GM19099 (cell line): ENCODE measurements at regions not wholly inside any gene's neighbourhood (a gene's known extent, or its start where the extent isn't known, plus 50 kb on each side); places are given as distances from the start of the nearest gene placed in this dataset.

Experiments
- POLR2A ChIP-seq: IDR thresholded peaks from 3 replicates; pipeline ENCODE4 v1.6.1; 2011; ENCODE audit warnings: low read depth; ENCODE audit not compliant: insufficient read length; ENCODE audit errors: extremely low read depth

DNA sequence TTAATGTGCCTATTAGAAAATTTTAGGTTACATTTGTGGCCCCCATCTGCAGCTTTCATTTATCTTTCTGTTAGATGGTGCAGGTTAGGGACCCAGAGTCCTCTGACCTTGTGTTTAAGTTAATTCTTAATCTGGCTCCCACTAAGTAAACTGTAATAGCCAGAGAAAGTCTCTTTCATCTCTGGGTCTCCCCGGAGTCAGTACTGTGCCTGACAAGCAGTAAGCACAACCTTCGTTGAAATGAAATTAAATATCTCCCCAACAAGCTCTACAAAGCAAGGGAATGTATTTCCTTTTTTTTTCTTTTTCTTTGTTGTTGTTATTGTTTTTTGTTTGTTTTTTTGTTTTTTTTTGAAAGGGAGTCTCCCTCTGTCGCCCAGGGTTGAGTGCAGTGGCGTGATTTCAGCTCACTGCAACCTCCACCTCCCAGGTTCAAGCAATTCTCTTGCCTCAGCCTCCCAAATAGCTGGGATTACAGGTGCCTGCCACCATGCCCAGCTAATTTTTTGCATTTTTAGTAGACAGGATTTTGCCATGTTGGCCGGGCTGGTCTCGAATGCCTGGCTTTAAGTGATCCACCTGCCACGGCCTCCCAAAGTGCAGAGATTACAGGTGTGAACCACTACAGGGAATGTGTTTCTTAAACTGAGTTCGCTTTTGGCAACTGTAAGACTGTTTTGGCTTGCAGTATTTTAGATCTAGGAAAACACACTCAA is 81.6 kb downstream of the HHIPL2 start:
- TF ChIP-seq POLR2A: no peak

DNA sequence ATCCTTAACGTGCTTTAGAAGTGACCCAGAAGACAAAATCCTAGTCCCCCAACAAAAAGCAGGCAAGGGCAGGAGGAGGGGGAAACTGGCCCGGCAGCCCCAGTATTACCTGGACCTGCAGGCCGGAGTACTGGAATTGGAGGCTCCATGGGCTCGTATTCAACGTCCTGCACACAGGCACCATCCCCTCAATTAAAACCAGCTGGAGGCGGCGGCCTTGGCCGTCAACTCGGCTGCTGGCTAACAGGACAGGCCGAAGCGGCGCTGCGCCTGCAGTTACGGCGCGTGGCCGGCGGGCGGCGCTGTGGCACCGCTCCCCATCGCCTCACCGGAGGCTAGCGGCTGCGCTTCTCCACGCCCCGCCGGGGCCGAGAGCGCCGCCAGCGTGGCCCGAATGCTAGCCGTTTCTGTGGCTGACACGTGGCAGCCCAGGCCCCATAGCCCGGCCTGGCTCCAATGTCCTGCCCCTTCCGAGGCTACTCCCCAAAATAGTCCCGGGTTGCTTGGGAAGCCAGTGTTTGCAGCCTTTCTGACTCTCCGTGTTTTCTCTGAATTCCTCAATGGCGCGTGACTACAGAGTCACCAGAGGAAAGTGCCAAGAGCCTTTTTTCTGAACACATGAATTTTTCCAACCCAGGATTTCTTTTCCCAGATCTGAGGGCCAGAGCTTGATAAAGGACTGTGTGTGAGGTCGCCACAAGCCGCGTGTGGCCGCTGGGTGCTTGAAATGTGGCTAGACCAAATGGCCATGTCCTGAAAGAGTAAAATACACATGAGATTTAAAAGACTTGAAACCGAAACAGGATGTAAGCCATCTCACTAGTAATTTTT is 82.5 kb downstream of the HHIPL2 start:
- peak; percentile 39 for TF ChIP-seq POLR2A

DNA sequence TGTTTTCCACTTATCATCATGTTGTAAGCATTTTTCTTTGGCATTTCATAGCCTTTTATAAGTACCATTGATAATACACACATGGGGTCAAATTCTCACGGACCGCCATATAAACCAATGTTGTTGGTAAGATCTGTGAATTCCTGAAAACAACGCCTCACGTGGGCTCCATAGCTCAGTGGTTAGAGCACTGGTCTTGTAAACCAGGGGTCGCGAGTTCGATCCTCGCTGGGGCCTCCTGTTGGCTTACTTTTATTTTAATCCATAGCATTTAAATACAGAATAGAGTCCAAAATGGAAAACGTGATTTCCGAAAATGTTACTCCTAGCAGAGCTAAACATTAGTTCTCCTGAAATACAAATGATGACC is 83.1 kb downstream of the HHIPL2 start:
- TF ChIP-seq POLR2A: no peak

DNA sequence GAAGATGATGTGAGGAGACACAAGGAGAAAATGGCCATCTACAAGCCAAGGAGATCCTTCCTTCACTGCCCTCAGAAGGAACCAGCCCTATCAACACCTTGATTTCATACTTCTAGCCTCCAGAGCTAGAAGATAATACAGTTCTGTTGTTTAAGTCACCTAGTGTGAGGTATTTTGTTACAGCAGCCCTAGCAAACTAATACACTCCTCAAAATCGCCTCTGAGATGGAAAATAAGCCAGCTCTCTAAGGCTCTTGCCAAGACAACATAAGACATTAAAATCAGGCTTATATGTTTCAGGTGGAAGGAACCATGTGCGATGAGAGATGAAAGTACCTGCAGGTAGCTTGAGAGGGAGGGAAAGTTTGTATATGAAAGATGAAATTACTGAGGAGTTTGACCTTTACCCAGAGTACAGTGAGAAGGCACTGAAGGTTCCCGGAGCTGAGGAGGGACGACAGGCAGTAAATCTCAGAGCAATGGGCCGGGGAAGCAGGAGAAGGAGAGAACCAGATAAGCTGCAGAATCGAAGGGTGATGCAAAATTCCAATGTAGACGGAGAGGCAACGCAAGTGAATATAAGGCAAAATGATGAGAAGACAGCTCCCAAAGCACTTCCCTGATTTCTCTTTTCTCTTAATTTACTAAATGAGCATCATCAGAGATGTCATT is 84.7 kb downstream of the HHIPL2 start:
- no peak for TF ChIP-seq POLR2A

DNA sequence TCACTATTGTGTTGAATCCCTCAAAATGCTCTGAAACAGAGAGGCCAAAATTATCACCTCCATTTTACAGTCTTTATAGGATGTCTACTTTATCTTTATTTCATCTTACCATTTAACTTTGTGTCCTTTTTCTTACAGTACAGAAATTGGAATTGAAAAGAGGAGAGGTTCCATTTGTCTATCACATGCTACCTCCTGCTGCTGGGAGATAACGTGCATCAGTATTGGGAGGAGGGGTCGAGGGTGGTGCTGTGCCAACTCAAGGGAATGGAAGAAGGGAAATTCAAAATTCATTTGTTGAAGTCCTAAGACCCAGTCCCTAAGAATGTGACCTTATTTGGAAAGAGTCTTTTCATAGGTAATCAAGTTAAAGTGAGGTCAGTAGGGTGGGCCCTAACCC is 85.3 kb downstream of the HHIPL2 start:
- TF ChIP-seq POLR2A: no peak

DNA sequence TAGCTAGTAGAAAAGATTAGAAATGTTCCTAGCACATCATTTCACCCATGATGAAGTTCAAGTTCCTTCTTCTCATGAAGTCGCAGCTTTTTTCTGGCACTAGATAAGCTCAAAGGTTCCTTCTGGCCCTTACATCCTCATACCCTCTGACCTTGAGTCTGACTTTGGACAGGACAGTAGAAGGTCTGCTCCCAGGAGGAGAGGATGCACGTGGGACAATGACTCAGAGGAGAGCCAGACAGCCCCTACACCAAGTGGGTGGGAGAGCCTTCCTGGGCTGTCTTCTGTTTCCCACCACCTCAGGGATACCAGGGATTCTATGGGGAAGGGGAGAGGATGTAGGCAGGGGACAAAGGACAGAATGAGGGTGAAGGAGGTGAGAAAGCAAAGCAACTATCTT is 86.0 kb downstream of the HHIPL2 start:
- no peak for TF ChIP-seq POLR2A

DNA sequence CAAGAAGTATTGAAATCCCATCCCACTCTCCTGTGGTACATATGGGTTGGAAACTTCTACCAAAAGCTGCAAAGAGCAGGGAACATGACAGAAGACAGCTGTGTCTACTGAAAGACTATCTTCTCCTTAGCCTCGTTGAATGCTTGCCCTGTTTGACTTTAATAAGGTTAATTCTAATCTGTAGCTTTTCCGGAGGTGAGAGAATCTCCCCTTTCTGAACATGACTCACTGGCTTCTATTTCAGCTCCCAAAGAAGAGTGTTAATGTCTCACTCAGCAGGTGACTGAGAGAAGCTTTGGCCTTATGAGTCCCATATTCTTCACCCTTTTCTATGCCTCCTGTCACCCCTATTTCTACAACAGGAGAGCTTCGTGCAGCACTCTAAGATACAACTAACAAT is 88.3 kb downstream of the HHIPL2 start:
- no peak for TF ChIP-seq POLR2A

DNA sequence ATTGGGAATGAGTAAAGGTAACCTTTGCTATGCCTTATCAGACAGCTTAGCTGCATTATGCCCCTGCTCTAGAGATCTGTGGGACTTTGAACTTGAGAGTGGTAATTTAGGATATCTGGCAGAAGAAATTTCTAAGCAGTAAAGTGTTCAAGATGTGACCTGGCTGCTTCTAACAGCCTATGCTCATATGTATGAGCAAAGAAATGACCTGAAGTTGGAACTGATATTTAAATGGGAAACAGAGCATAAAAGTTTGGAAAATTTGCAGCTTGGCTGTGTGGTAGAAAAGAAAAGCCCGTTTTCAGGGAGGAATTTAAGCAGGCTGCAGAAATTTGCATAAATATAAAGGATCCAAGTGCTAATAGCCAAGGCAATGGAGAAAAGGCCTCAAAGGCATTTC is 90.4 kb downstream of the HHIPL2 start:
- TF ChIP-seq POLR2A: no peak

DNA sequence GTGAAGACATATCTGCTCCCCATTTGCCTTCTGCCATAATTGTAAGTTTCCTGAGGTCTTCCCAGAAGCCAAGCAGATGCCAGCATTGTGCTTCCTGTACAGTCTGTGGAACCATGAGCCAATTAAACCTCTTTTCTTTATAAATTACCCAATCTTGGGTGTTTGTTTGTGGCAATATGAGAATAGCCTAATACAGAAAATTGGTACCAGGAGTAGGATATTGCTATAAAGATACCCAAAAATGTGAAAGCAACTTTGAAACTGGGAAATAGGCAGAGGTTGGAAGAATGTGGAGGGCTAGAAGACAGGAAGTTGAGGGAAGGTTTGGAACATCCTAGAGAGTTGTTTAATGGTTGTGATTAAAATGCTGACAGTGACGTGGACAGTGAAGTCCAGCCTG is 90.8 kb downstream of the HHIPL2 start:
- no peak for TF ChIP-seq POLR2A

DNA sequence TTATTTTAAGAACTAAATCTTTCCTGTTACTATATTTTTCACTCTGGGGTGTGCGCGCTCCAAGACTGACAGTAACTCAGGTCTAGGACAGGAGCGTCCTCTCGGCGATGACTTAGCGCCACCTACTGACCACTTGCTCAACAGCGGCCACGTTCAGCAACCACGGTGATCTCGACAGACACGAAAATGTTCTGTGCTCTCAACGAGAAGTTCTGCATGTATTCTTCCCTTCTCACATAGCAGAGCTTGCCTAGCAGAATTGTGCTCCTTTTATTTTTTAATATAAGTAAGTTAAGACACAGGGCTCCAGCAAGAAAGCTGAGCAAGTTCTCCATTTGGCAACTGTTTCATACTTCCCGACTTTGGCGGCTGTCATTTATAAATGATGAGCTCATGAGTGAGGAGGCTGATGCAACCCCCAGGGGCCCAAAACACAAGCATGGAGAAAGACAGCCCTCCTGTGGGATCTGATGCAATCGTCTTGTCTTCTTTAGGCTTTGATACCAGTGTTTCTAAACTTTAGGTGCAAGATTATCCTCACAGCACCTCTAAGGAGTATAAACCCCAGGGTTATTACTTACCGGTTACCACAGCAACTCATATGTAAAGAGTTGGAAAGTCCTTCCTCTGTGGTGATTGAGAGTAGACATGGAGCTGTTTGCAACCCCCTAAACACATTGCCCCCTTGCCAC is 92.6 kb downstream of the HHIPL2 start:
- no peak for TF ChIP-seq POLR2A

DNA sequence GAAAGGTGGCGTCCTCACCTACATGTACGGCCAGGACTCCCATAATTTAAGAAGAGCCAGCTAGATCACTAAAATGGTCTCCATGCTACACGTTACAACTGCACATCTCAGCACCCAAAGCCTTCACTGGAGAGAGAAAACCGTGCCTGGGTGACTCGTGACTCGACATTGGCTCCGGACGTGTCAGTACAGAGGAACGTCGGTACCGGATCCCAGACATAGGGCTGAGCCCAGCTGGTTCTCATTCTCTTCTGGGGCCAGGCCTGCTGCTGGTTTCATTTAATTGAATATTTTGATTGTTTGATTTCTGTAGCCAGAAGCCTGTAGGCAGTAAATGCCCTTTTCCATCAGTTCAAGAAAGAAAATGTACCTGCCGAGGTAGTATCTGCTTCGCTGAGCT is 93.1 kb downstream of the HHIPL2 start:
- no peak for TF ChIP-seq POLR2A

DNA sequence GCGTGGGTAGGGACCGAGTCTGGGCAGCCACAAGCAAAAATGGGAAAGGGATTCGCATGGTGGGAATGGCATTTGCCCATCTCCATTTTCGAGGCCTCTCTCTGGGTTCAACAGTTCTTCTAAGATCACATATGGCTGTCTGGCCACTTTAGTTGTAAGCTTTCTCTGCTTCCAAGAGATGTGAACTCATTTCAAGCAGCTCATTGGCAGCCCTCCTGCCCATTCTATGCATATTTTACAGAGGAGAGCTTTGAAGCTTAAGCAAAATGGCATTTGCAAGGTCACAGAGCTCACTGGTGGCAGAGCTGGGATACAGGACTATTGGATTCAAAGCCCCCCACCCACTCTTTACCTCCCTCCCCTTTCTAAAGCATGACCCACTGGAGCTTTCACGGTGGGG is 93.7 kb downstream of the HHIPL2 start:
- no peak for TF ChIP-seq POLR2A

DNA sequence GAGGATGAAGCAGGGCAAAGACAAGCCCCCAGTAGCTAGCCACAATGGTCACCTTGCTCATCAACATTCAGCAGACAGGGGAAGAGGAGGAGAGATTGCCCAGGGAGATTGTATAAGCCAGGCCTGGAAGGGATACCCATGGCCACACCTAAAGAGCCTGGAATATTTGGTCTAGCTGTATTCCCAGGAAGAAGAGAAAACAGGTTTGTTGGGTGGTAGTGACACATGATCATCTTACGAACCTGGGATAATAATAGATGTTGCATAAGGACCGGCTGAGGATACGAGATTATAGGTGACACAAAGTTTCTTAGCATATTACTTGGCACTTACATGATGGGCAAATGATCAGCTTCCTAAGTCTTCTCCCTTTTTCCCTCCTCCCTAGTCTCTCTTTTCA is 95.9 kb downstream of the HHIPL2 start:
- no peak for TF ChIP-seq POLR2A

DNA sequence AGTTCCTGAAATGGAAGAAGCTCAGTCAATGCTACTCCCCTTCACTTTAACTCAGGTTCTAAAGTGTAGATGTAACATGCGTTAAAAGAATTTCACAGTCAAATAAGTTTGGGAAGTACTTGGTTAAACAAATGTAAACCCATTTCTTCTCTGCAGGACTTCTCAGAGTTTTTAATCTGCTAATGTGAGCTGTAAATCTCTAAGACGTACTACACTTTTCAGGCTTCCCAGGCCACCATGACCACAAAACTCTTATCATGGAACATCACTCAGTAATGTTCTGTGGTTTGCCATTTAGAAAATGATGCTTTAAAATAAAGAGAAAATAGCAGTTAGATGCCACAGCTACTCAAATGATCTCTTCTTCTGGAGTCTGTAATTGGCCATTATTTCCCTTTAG is 104.3 kb downstream of the HHIPL2 start:
- TF ChIP-seq POLR2A: no peak

DNA sequence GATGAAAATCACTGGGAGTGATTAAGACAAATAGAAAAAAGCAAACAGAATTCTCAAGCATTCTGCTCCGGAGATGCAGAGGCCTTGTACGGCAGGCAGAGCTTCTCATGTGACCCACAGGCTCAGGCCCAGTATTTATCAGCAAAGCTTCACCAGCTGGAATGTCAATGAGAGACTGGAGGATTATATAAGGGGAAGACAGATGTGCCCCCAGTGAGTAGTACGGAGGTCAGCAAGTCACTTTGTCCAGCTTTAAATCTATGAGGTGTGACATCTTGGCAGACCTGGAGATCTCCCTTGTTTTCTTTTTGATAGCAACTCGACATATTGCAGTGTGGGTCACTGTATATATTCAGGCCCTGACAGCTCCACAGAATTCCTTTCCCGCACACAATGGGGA is 106.8 kb downstream of the HHIPL2 start:
- no peak for TF ChIP-seq POLR2A
